Activated CD4-positive, alpha-beta T cell treated with anti-CD3 and anti-CD28 coated beads, Interleukin-2, amount 10 ng/mL, durations not matched to agents 7 days and 5 days (primary cell): ENCODE measurements at regions not wholly inside any gene's neighbourhood (a gene's known extent, or its start where the extent isn't known, plus 50 kb on each side); places are given as distances from the start of the nearest gene placed in this dataset.

Experiments used
- CTCF ChIA-PET: fragments of 350-600 bp; sonication (Branson Sonifier 250); formaldehyde crosslinking; loops from one replicate; lab custom pipeline; 2021; ENCODE audit warnings: antibody characterized with exemption; lab: Charles Lee
- POLR2A ChIA-PET: fragments of 350-600 bp; sonication (Branson Sonifier 250); formaldehyde crosslinking; loops from one replicate; lab custom pipeline; 2021; ENCODE audit warnings: antibody characterized with exemption; lab: Charles Lee
- DNase-seq: peaks from one replicate; pipeline ENCODE4 v3.0.0-alpha.2; 2020
- H3K27ac Mint-ChIP-seq: one replicate; pipeline ENCODE4 v1.8.0; 2021; ENCODE audit warnings: mild to moderate bottlenecking, moderate library complexity, mixed read lengths
- H3K27me3 Mint-ChIP-seq: one replicate; pipeline ENCODE4 v1.8.0; 2021; ENCODE audit warnings: mixed read lengths
- H3K36me3 Mint-ChIP-seq: one replicate; pipeline ENCODE4 v1.8.0; 2021; ENCODE audit warnings: low read depth, mixed read lengths
- H3K4me1 Mint-ChIP-seq: one replicate; pipeline ENCODE4 v1.8.0; 2021; ENCODE audit warnings: mixed read lengths
- H3K4me3 Mint-ChIP-seq: one replicate; pipeline ENCODE4 v1.8.0; 2021; ENCODE audit warnings: mild to moderate bottlenecking, moderate library complexity, mixed read lengths
- H3K9me3 Mint-ChIP-seq: one replicate; pipeline ENCODE4 v1.8.0; 2021; ENCODE audit warnings: mixed read lengths

GRCh38 chr22:27011133-27011532 lies 353.7 kb downstream of the MIAT start:
- CTCF ChIA-PET, result interaction anchor here (0.6 kb wide), 1 partner anchor 1375 kb away, joined by 4 read pairs; no protein-coding TSS in a partner anchor

GRCh38 chr22:27011717-27012116 lies 354.3 kb downstream of the MIAT start:
- Mint-ChIP-seq H3K27me3 (no peaks in the 10 kb centered on the region), H3K4me1 (no peaks in the 10 kb centered on the region), H3K36me3 (no peaks in the 10 kb centered on the region), H3K4me3 (no peak overlapping the region), H3K9me3 (no peaks in the 10 kb centered on the region), H3K27ac (no peak overlapping the region)
- POLR2A ChIA-PET, result no interaction called here
- no peak for DNase-seq
- CTCF ChIA-PET, result interaction anchor here (0.6 kb wide), 1 partner anchor 1375 kb away, joined by 4 read pairs; no protein-coding TSS in a partner anchor

More at GRCh38 chr22:27011133-27011532, 353.7 kb downstream of the MIAT start:
- no peaks in the 10 kb centered on the region for H3K9me3 Mint-ChIP-seq
- no peaks in the 10 kb centered on the region for H3K27me3 Mint-ChIP-seq
- POLR2A ChIA-PET, result no interaction called here
- H3K4me3 Mint-ChIP-seq, result no peak overlapping the region
- H3K36me3 Mint-ChIP-seq, result no peaks in the 10 kb centered on the region
- no peaks in the 10 kb centered on the region for H3K4me1 Mint-ChIP-seq
- DNase-seq, result no peak
- H3K27ac Mint-ChIP-seq, result no peak overlapping the region

- CTCF ChIA-PET, result no interaction called here
- H3K9me3 Mint-ChIP-seq, result no peaks in the 10 kb centered on the region
- POLR2A ChIA-PET, result no interaction called here
- H3K27ac Mint-ChIP-seq, result no peak overlapping the region
- no peaks in the 10 kb centered on the region for H3K36me3 Mint-ChIP-seq
- peaks cover under 1% of the 10 kb centered on the region for H3K27me3 Mint-ChIP-seq
- H3K4me3 Mint-ChIP-seq, result no peak overlapping the region
- DNase-seq, result no peak
- no peaks in the 10 kb centered on the region for H3K4me1 Mint-ChIP-seq
Measured at GRCh38 chr22:27019827-27020226, 362.4 kb downstream of the MIAT start.

GRCh38 chr22:27022274-27022895 lies 365.0 kb downstream of the MIAT start:
- Mint-ChIP-seq H3K9me3 (no peaks in the 10 kb centered on the region), H3K4me1 (no peaks in the 10 kb centered on the region), H3K27me3 (peaks cover 4% of the 10 kb centered on the region), H3K4me3 (no peak overlapping the region), H3K27ac (no peak overlapping the region), H3K36me3 (no peaks in the 10 kb centered on the region)
- DNase-seq, result no peak
- CTCF ChIA-PET, result no interaction called here
- POLR2A ChIA-PET, result no interaction called here

- Mint-ChIP-seq H3K36me3 (no peaks in the 10 kb centered on the region), H3K9me3 (no peaks in the 10 kb centered on the region), H3K4me1 (no peaks in the 10 kb centered on the region), H3K27ac (no peak overlapping the region), H3K27me3 (peaks cover 4% of the 10 kb centered on the region), H3K4me3 (no peak overlapping the region)
- ChIA-PET POLR2A (no interaction called here), CTCF (no interaction called here)
- DNase-seq, result no peak
Measured at GRCh38 chr22:27022896-27023361, 365.5 kb downstream of the MIAT start.

- H3K9me3 Mint-ChIP-seq, result no peaks in the 10 kb centered on the region
- ChIA-PET CTCF (no interaction called here), POLR2A (interaction anchor here (0.6 kb wide), 1 partner anchor 47 kb away, joined by 4 read pairs; no protein-coding TSS in a partner anchor)
- no peak overlapping the region for H3K27ac Mint-ChIP-seq
- no peaks in the 10 kb centered on the region for H3K36me3 Mint-ChIP-seq
- no peaks in the 10 kb centered on the region for H3K4me1 Mint-ChIP-seq
- no peak overlapping the region for H3K4me3 Mint-ChIP-seq
- DNase-seq, result no peak
- H3K27me3 Mint-ChIP-seq, result peaks cover 4% of the 10 kb centered on the region
Measured at GRCh38 chr22:27023591-27023990, 366.2 kb downstream of the MIAT start.

- ChIA-PET CTCF (no interaction called here), POLR2A (no interaction called here)
- Mint-ChIP-seq H3K4me1 (no peaks in the 10 kb centered on the region), H3K27me3 (peaks cover 4% of the 10 kb centered on the region), H3K36me3 (no peaks in the 10 kb centered on the region), H3K4me3 (no peak overlapping the region), H3K27ac (no peak overlapping the region), H3K9me3 (no peaks in the 10 kb centered on the region)
- DNase-seq, result no peak
Measured at GRCh38 chr22:27024982-27025381, 367.6 kb downstream of the MIAT start.

- no peaks in the 10 kb centered on the region for H3K4me1 Mint-ChIP-seq
- peaks cover 4% of the 10 kb centered on the region for H3K27me3 Mint-ChIP-seq
- H3K9me3 Mint-ChIP-seq, result no peaks in the 10 kb centered on the region
- no peak for DNase-seq
- ChIA-PET POLR2A (no interaction called here), CTCF (no interaction called here)
- H3K36me3 Mint-ChIP-seq, result no peaks in the 10 kb centered on the region
- H3K27ac Mint-ChIP-seq, result no peak overlapping the region
- H3K4me3 Mint-ChIP-seq, result no peak overlapping the region
Measured at GRCh38 chr22:27028093-27028492, 370.7 kb downstream of the MIAT start.

- CTCF ChIA-PET, result no interaction called here
Measured at GRCh38 chr22:27029584-27030130, 372.3 kb downstream of the MIAT start.

GRCh38 chr22:27032091-27032761 lies 374.8 kb downstream of the MIAT start:
- no peaks in the 10 kb centered on the region for H3K36me3 Mint-ChIP-seq
- CTCF ChIA-PET, result no interaction called here

More at GRCh38 chr22:27029584-27030130, 372.3 kb downstream of the MIAT start:
- Mint-ChIP-seq H3K4me3 (no peak overlapping the region), H3K27ac (no peak overlapping the region), H3K9me3 (no peaks in the 10 kb centered on the region), H3K36me3 (no peaks in the 10 kb centered on the region), H3K27me3 (peaks cover 4% of the 10 kb centered on the region), H3K4me1 (no peaks in the 10 kb centered on the region)
- POLR2A ChIA-PET, result no interaction called here
- DNase-seq, result no peak

GRCh38 chr22:27041745-27042310 lies 384.4 kb downstream of the MIAT start:
- H3K9me3 Mint-ChIP-seq, result peaks cover 1% of the 10 kb centered on the region
- H3K36me3 Mint-ChIP-seq, result no peaks in the 10 kb centered on the region
- no peak overlapping the region for H3K4me3 Mint-ChIP-seq
- no peaks in the 10 kb centered on the region for H3K4me1 Mint-ChIP-seq
- POLR2A ChIA-PET, result no interaction called here
- no peak for DNase-seq
- H3K27me3 Mint-ChIP-seq, result peaks cover 7% of the 10 kb centered on the region
- H3K27ac Mint-ChIP-seq, result no peak overlapping the region
- CTCF ChIA-PET, result no interaction called here

More at GRCh38 chr22:27032091-27032761, 374.8 kb downstream of the MIAT start:
- no peaks in the 10 kb centered on the region for H3K27me3 Mint-ChIP-seq
- no peak overlapping the region for H3K27ac Mint-ChIP-seq
- no peak for DNase-seq
- POLR2A ChIA-PET, result no interaction called here
- H3K4me1 Mint-ChIP-seq, result no peaks in the 10 kb centered on the region
- H3K9me3 Mint-ChIP-seq, result no peaks in the 10 kb centered on the region
- no peak overlapping the region for H3K4me3 Mint-ChIP-seq

- ChIA-PET CTCF (interaction anchor here (1.0 kb wide), 1 partner anchor 141 kb away, joined by 3 read pairs; no protein-coding TSS in a partner anchor), POLR2A (no interaction called here)
- no peaks in the 10 kb centered on the region for H3K36me3 Mint-ChIP-seq
- H3K4me1 Mint-ChIP-seq, result no peaks in the 10 kb centered on the region
- no peak overlapping the region for H3K27ac Mint-ChIP-seq
- H3K27me3 Mint-ChIP-seq, result peaks cover 7% of the 10 kb centered on the region
- H3K9me3 Mint-ChIP-seq, result peaks cover 2% of the 10 kb centered on the region
- H3K4me3 Mint-ChIP-seq, result no peak overlapping the region
- no peak for DNase-seq
Measured at GRCh38 chr22:27043262-27043661, 385.9 kb downstream of the MIAT start.
